GM12891 (cell line): ENCODE measurements at regions not wholly inside any gene's neighbourhood (a gene's known extent, or its start where the extent isn't known, plus 50 kb on each side); places are given as distances from the start of the nearest gene placed in this dataset.
A peak's percentile ranks its signal among the peaks of the same experiment; 100 is the strongest.
"Not testable (repeated sequence)": the region's sequence is repeated elsewhere in the genome, so short reads cannot be mapped to it uniquely, and the experiment has no call there.

Source experiments
- DNase-seq: peaks from one replicate; pipeline ENCODE4 v3.0.0; 2011; ENCODE audit warnings: low spot score; ENCODE audit not compliant: insufficient read length
- FAIRE-seq: peaks from 2 replicates; lab custom pipeline; 2011; peaks lifted over from hg19 to GRCh38; lab: Jason Lieb, UNC
- PAX5 ChIP-seq: IDR thresholded peaks from 2 replicates; pipeline ENCODE4 v1.6.1; 2011; ENCODE audit warnings: low read length, moderate library complexity, mild to moderate bottlenecking; ENCODE audit not compliant: insufficient read depth, severe bottlenecking
- POLR2A ChIP-seq: IDR thresholded peaks from 2 replicates; pipeline ENCODE4 v1.6.1; 2011; ENCODE audit warnings: low read depth, low read length, control low read depth
- POLR2AphosphoS5 ChIP-seq: IDR thresholded peaks from 2 replicates; pipeline ENCODE4 v1.6.1; 2011; ENCODE audit warnings: low read depth, low read length, control low read depth
- POU2F2 ChIP-seq: IDR thresholded peaks from 2 replicates; pipeline ENCODE4 v1.6.1; 2011; ENCODE audit warnings: low read depth, mild to moderate bottlenecking, control low read depth, low read length, moderate library complexity
- SPI1 ChIP-seq: IDR thresholded peaks from 2 replicates; pipeline ENCODE4 v1.6.1; 2011; ENCODE audit warnings: low read depth, low read length, control low read depth
- TAF1 ChIP-seq: IDR thresholded peaks from 2 replicates; pipeline ENCODE4 v1.6.1; 2011; ENCODE audit warnings: low read depth, low read length, control low read depth

DNA sequence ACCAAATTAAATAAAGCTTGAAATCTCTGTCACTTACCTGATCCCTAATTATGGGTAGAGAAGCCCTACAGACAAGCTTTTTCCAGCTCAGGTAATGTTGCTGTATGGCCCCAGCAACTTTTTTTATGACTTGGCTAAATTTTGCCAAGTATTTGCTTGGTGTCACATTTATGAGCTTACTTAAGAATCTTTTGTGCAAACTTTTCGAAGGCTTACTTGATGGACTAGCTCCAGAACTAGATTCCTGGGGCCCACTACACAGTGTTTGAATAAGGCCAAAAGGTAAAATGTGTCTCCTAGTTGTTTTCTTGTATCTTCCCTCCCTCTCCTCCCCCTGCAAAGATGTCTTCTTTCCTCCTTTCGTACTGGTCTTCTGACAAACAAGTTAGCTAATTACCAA lies 257.9 kb downstream of the OSR1 start:
- TF ChIP-seq POU2F2 (no peak), PAX5 (no peak), SPI1 (no peak), POLR2A (no peak), POLR2AphosphoS5 (no peak), TAF1 (no peak)
- no peak for FAIRE-seq

DNA sequence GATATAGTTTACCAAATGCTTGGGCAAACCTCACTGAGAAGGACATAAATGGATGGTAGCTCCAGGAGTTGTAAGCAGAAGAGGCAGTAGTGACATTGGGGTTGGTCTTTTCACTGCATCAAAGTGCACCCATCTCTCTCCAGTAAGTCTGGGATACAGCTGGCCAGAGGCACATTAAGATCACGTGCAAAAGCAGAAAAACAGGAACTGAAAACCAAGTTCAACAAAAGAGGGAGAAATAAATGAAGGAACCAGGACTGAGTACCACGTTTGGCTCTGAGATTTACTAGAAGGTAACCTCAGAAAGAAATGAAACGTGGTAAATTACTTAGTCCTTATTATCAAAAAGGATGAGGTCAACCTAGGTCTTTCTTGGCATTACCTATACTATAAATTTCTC lies 259.2 kb downstream of the OSR1 start:
- no peak for FAIRE-seq
- DNase-seq, result no peak
- TF ChIP-seq PAX5, result no peak
- TF ChIP-seq POLR2AphosphoS5, result no peak
- no peak for TF ChIP-seq POU2F2
- TF ChIP-seq POLR2A, result no peak
- TF ChIP-seq TAF1, result no peak
- TF ChIP-seq SPI1, result peak; percentile 68

More for the DNA sequence above, 257.9 kb downstream of the OSR1 start:
- DNase-seq, result no peak

DNA sequence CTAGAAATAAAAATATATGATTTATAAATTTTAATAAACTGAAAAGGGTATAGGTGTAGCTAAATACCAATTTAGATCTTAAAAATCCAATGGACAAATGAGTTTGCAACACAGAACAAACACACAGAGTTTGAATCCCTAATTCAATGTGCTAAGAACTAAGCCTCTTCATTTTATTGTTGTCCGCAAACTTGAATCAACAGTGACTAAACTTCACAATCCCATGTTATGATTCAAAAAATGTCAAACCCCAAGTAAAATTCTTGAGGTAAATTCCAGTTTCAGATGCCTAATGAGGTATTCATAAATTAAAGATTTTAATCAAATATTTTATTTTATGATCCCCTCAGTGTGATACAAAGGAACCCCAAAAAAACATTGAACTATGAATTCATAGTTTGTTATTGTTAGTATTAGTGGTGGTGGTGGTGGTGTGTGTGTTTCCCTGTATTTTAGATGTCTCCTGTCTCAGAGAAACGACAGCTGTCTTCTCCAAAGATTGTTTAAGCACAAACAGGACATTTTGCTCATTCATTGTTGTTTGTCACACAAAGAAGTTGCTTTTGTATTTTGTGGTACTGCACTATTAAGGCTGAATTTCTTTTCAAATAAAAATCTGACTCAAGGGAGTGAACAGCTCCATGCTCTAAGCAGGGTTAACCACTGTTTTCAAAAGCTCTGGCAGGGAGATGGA lies 259.8 kb downstream of the OSR1 start:
- FAIRE-seq, result no peak
- DNase-seq, result no peak
- TF ChIP-seq PAX5, result no peak
- TF ChIP-seq POLR2AphosphoS5, result no peak
- no peak for TF ChIP-seq POU2F2

DNA sequence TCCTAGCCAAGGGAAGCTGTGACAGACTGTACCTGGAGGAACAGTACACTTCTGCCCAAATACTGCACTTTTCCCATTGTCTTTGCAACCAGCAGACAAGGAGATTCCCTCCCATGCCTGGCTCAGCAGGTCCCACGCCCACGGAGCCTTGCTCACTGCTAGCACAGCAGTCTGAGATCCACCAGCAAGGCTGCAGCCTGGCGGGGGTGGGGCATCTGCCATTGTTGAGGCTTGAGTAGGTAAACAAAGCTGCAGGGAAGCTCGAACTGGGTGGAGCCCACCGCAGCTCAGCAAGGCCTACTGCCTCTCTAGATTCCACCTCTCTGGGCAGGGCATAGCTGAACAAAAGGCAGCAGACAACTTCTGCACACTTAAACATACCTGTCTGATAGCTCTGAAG lies 268.9 kb downstream of the OSR1 start:
- not testable (repeated sequence) for DNase-seq

DNA sequence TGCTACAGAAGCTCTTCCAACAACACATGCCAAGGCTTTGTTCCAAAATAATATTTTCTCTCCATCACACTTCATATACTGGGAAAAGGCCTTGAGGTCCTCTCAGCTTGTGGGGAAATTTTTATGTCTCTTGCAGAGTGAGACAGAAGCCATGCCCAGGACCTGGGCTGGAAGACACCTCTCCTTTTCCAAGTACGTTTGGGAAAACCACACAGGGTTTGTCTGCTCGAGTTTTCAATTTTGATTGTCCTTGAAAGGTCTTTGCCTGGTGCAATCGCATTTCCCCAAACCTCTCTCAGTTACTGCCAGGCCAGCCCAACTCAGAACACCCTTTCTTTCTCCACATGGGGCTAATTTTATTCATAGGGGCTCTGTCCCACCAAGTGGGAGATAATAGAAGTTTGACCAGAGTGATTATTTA lies 272.2 kb downstream of the OSR1 start:
- TF ChIP-seq PAX5, result no peak
- no peak for TF ChIP-seq POLR2A
- TF ChIP-seq SPI1, result no peak
- no peak for TF ChIP-seq POU2F2
- no peak for TF ChIP-seq TAF1
- TF ChIP-seq POLR2AphosphoS5, result no peak
- FAIRE-seq, result no peak
- no peak for DNase-seq

More for the DNA sequence above, 268.9 kb downstream of the OSR1 start:
- not testable (repeated sequence) for FAIRE-seq

DNA sequence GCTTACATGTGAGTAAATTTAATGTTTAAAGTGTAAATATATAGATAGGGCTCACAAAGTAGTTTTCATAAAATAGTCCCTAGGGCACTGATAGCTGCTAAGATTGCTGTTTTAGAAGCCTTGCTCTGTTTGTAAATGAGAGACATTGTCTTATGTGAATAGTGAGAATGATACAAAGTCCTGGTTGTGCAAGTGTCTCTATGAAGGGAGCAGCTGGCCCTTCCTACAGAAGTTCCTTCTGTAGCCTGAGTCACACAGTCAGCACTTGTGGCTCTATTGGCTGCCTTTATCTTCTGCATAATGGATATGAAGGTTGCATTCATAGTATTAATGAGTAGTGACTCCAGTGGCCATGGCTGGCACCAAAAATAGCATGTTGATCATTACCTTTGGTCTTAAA lies 279.7 kb downstream of the OSR1 start:
- no peak for TF ChIP-seq SPI1
- TF ChIP-seq TAF1, result no peak
- TF ChIP-seq POLR2AphosphoS5, result no peak
- no peak for TF ChIP-seq PAX5
- no peak for TF ChIP-seq POLR2A
- no peak for TF ChIP-seq POU2F2
- FAIRE-seq (no peak), DNase-seq (no peak)

DNA sequence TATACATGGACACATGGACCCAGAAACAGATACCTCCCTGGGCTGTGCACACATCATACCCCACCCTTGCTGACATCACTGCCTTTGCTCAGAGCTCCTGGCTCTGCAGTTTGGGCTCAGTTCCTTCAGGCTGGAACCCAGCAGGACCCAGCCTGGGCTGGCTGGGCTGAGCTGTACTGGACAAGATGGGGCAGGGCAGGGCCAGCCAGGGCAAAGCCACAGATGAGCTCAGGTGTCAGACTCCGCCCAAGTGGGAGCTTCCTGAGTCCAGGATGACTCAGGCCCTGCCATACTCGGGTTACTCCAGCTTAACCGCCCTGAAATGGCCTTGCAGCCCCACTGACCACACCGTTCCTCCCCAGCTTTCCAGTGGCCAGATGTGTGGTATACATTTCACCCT lies 284.9 kb downstream of the OSR1 start:
- TF ChIP-seq TAF1 (no peak), PAX5 (no peak), POLR2A (no peak), SPI1 (no peak), POU2F2 (no peak), POLR2AphosphoS5 (no peak)
- DNase-seq (no peak), FAIRE-seq (no peak)

DNA sequence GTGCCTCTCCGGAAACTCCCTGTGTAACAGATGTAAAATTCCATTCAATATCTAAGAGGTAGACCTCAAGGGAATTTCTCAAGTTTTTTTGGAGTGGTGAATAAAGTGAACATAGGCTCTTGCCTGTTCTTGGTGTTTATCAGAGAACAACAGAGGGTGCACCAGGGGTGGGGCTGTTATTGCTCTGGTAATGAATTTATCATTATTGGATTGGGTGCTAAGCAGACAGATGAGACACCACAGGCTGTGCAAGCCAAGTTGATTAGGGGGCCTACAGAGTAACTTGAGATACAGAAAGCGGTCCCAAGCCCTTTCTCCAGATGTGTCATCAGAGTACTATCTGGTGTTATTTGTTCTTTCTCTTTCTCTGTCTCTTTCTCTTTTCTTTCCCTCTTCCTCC lies 286.3 kb downstream of the OSR1 start:
- FAIRE-seq, result no peak
- TF ChIP-seq SPI1, result no peak
- no peak for TF ChIP-seq PAX5
- no peak for TF ChIP-seq POLR2AphosphoS5
- TF ChIP-seq TAF1, result no peak
- no peak for DNase-seq

DNA sequence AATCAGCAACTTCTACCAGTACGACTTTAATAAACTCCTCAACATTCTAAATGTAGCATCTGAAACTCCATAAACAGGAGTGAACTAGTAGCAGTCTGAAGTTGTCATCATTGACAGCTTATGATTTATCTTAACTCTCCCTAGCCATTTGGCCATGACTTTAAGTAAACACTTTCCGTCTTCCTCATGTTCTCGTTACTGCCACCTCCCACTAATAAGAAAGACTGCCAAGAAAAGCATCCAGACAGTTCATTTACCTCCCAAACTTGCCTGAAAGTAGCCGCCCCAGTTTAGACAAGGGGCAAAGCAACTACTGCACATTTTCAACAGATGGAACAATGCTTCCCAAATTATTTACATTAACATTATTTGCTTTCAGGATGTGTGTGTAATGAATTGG lies 287.5 kb downstream of the OSR1 start:
- TF ChIP-seq SPI1 (no peak), POLR2AphosphoS5 (no peak), PAX5 (no peak), TAF1 (no peak), POU2F2 (no peak), POLR2A (no peak)

DNA sequence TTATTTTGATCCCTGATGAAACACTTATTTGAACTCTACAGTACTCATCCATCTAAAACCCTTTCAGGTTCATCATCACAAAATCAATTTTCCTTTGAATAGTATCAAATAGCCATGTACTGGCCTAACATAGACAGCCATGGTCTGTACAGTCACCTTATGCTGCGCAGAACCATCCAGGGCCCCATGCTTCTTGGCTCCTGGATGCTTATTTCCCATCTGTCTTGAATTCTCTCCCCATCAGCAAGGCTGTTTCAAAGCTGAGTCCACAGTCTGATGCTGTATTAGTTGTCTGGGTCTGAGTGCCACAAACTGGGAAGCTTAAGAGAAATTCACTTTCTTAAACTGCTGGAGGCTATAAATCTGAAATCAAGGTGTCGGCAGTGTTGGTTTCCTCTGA lies 290.2 kb downstream of the OSR1 start:
- DNase-seq, result no peak
- TF ChIP-seq POU2F2 (no peak), SPI1 (no peak), POLR2AphosphoS5 (no peak), POLR2A (no peak), TAF1 (no peak), PAX5 (no peak)
- FAIRE-seq, result no peak

More for the DNA sequence above, 287.5 kb downstream of the OSR1 start:
- FAIRE-seq (no peak), DNase-seq (no peak)

DNA sequence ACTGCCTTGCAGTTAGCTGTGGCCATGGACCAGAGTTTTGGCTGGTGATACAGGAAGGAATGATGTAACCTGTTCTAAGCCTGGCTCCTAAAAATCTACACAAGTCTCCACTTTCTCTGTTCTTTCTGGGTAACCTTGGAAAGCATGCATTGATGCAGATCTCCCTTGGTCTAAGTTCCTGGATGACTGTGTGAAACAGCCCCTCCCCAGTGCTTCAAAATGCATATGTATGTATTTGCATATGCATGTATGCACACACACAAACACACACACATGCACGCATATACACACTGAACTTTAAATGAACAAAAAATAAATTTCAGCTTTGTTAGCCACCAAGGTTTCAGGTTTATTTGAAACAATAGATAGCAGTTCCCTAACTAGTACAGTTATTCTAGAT lies 296.1 kb downstream of the OSR1 start:
- FAIRE-seq (no peak), DNase-seq (no peak)
- TF ChIP-seq SPI1 (no peak), POU2F2 (peak; percentile 78; the same call in 1 of the 2 replicates), TAF1 (no peak), POLR2AphosphoS5 (no peak)
